Large intestine (tissue), 3 donors: ENCODE measurements at regions not wholly inside any gene's neighbourhood (a gene's known extent, or its start where the extent isn't known, plus 50 kb on each side); places are given as distances from the start of the nearest gene placed in this dataset.
"Not testable (repeated sequence)": the region's sequence is repeated elsewhere in the genome, so short reads cannot be mapped to it uniquely, and the experiment has no call there.

Experiments used
- DNase-seq, 2 donors: peaks; one replicate each; pipeline versions ENCODE4 v3.0.0 to v3.0.0-alpha.2; 2013
- H3K27ac ChIP-seq: one replicate; pipeline ENCODE4 v1.5.1; 2013; ENCODE audit warnings: low read length
- H3K27me3 ChIP-seq: 2 replicates; pipeline ENCODE4 v1.6.1; 2013; ENCODE audit warnings: low read length; ENCODE audit not compliant: control insufficient read depth, insufficient read depth
- H3K36me3 ChIP-seq: 2 replicates; pipeline ENCODE4 v1.6.1; 2013; ENCODE audit warnings: low read length; ENCODE audit not compliant: control insufficient read depth, insufficient read depth
- H3K4me1 ChIP-seq: one replicate; pipeline ENCODE4 v1.6.1; 2013; ENCODE audit warnings: low read length; ENCODE audit not compliant: control insufficient read depth, insufficient read depth
- H3K4me3 ChIP-seq: one replicate; pipeline ENCODE4 v1.5.1; 2013; ENCODE audit warnings: low read length
- H3K9me3 ChIP-seq: one replicate; pipeline ENCODE4 v1.6.1; 2013; ENCODE audit warnings: mild to moderate bottlenecking, low read depth, low read length, moderate library complexity; ENCODE audit not compliant: control insufficient read depth
- WGBS: methylation state at CpG from one replicate; pipeline ENCODE4 v1.1.5; 2013; ENCODE audit warnings: low lambda C conversion rate; ENCODE audit not compliant: insufficient coverage; 5-methylcytosine and 5-hydroxymethylcytosine counted together

DNA sequence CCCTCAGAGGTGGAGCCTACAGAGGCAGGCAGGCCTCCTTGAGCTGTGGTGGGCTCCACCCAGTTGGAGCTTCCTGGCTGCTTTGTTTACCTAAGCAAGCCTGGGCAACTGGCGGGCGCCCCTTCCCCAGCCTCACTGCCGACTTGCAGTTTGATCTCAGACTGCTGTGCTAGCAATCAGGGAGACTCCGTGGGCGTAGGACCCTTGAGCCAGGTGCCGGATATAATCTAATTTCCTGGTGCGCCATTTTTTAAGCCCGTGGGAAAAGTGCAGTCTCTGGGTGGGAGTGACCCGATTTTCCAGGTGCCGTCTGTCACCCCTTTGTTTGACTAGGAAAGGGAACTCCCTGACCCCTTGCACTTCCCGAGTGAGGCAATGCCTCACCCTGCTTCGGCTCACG lies 769.1 kb upstream of the SEMA6A start:
- H3K36me3 ChIP-seq, H3K4me3 ChIP-seq, H3K27ac ChIP-seq, H3K9me3 ChIP-seq, H3K27me3 ChIP-seq, H3K4me1 ChIP-seq, DNase-seq: not testable (repeated sequence)
- no CpG with 5 or more reads among the region's 13 CpGs for WGBS

DNA sequence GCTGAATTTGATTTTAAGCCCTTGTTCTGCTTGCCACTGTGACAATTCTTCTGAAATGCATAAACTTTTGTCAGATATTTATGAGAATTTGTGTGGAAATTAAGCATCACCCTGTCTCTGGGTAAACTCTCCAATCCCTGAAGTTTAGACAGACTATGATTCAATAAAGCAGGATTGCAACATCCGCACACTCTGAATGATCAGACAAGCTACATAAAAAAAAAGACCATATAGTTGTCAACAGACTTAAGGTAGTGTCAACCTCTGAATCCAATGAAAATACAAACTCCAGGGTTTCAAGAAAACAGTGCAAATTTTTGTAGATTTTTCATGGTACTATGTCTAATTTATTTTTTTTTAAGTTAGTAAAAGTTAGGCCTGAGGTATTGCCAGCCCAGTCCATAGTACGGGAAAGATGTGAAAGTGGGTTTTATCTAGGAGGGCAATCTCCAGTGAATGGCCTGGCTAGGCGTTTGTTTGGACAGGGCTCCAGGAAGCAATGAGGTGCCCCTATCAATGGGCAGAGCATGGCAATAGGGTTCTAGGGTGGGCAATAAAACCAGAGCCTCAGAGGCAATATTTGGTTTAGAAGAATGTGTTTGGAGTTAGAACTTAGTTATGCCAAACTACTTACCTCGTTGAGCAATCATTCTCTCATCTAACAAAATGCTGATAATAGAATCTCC lies 762.6 kb upstream of the SEMA6A start:
- Histone ChIP-seq H3K36me3 (no peaks in the 10 kb centered on the region), H3K4me1 (no peaks in the 10 kb centered on the region), H3K9me3 (no peaks in the 10 kb centered on the region), H3K27me3 (no peaks in the 10 kb centered on the region), H3K4me3 (no peak overlapping the region), H3K27ac (no peak overlapping the region)
- DNase-seq, result no peak
- 40% methylated on average over 1 of the region's 4 CpGs for WGBS

DNA sequence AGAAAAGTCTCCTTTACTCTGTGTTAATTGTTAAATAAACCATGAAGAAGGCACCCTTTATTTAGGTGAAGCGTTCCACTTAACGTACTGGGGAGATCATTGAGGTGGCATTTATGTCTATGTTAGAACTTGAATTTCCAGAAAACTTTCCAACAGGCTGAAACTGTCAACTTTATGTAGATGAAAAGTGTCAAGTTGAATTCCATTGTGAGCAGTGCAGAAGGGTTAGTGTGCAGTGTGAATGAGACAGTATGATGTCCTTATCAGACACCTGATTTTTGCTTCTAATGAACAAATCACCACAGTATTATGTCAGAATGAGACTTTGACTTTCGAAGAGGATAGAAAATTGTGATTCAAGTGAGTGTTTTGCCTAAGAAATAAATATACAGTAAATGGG lies 761.6 kb upstream of the SEMA6A start:
- Histone ChIP-seq H3K9me3 (no peaks in the 10 kb centered on the region), H3K27me3 (no peaks in the 10 kb centered on the region), H3K36me3 (no peaks in the 10 kb centered on the region), H3K4me1 (no peaks in the 10 kb centered on the region), H3K27ac (no peak overlapping the region), H3K4me3 (no peak overlapping the region)
- 89% methylated on average over 1 of the region's 3 CpGs for WGBS
- DNase-seq, result no peak

DNA sequence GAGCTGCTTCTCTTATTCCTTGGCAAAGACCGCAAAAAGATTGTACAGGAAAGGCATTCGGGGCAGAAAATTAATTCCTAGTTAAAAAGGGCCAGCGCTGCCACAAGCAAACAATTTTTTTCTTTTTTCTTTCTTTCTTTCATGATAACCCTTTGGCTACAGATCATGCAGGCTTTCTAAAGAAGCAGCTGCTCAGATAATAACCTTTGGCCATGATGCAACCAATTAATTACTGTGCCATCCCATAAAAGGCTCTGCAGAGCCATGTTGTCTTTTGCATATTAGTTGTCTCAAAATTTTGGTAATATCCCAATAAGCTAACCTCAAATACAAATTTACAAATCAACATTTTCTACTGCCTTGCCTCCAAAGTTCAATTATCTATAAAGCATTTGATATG lies 758.4 kb upstream of the SEMA6A start:
- 100% methylated on average over 3 of the region's 3 CpGs for WGBS
- no peak overlapping the region for H3K4me3 ChIP-seq
- H3K4me1 ChIP-seq, result no peaks in the 10 kb centered on the region
- no peak for DNase-seq
- no peak overlapping the region for H3K27ac ChIP-seq
- no peaks in the 10 kb centered on the region for H3K27me3 ChIP-seq
- no peaks in the 10 kb centered on the region for H3K9me3 ChIP-seq
- H3K36me3 ChIP-seq, result no peaks in the 10 kb centered on the region

DNA sequence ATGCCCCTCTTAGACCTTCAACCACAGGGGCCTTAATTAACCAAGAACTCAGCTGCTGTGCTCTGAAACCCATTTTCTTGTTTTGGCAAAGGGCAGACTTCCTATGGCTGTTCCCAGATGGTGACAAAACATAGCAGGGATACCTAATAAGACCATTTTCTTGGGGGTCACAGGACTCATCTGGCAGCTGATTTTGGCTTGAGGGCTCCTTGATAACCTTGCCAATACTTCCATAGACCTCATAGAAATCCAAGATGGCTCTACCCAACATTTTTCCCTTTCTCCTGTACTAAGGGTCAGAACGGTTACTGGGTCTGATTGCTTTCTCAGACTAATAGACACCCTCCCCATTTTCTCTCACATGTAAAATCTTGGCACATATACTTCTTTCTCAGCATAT lies 757.7 kb upstream of the SEMA6A start:
- Histone ChIP-seq H3K9me3 (no peaks in the 10 kb centered on the region), H3K27ac (no peak overlapping the region), H3K4me1 (no peaks in the 10 kb centered on the region), H3K36me3 (no peaks in the 10 kb centered on the region), H3K4me3 (no peak overlapping the region), H3K27me3 (no peaks in the 10 kb centered on the region)
- WGBS, result no CpG with 5 or more reads among the region's 1 CpG
- no peak for DNase-seq

DNA sequence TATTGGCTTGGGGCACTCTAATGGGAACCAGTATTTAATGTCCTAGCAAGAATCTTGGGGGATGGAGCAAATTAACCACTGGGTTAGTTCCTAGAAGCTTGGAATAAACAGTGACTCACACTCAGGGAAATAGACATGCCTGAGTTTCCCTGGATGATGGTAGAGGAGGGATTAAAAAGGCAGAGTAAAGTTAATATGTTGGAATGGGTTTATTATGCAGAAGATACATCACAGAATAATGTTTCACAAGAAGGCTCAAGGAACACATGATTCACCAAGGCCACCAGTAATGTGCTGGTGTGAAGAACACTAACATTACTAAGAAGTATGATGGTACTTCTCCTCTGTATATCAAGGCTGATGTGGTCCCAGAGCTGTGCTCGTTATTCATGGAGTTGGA lies 752.9 kb upstream of the SEMA6A start:
- Histone ChIP-seq H3K4me3 (no peak overlapping the region), H3K4me1 (no peaks in the 10 kb centered on the region), H3K36me3 (no peaks in the 10 kb centered on the region), H3K27me3 (no peaks in the 10 kb centered on the region), H3K27ac (no peak overlapping the region), H3K9me3 (no peaks in the 10 kb centered on the region)
- no peak for DNase-seq
- WGBS, result no CpG with 5 or more reads among the region's 1 CpG

DNA sequence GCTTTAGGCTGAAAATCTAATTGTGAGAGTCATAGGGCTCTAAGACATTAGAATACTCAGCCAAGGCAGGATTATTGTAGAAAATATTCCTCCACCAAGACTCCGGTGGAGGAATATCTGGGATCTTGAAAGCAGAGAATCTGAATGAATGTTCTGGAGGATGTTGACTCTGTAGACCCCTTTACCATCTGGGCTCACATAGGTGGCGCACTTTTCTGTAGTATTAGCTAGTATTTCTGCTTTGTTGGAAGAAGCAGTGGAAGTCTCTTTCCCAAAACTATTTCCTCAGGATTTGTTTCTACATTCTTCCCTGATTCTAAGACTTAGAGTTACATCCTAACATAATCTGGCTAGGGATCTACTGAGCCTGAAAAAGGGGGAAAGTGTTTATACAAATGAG lies 752.4 kb upstream of the SEMA6A start:
- WGBS, result no CpG with 5 or more reads among the region's 2 CpGs
- Histone ChIP-seq H3K36me3 (no peaks in the 10 kb centered on the region), H3K27ac (no peak overlapping the region), H3K9me3 (no peaks in the 10 kb centered on the region), H3K27me3 (no peaks in the 10 kb centered on the region), H3K4me1 (no peaks in the 10 kb centered on the region), H3K4me3 (no peak overlapping the region)
- DNase-seq, result no peak

DNA sequence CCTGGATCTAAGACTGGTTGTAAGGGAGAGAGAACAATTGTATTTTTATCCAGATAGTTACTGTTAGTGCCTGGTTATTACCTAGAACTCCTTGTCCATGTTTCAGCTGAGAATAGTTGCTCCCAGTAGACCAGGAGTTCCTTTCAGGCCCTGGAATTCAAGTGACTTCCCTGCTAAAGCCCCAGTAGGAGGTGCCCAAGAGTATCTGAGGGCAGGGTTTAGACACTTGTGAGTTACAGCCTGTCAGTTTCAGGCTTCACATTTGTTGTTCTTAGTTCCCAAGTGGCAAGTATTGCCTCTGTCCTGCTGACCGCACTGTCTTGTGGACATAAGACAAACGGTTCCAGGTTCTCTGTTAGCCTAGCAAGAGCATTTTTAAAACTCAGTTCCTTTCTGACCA lies 743.9 kb upstream of the SEMA6A start:
- H3K27ac ChIP-seq, result no peak overlapping the region
- no peak overlapping the region for H3K4me3 ChIP-seq
- H3K9me3 ChIP-seq, result no peaks in the 10 kb centered on the region
- no peaks in the 10 kb centered on the region for H3K4me1 ChIP-seq
- no CpG with 5 or more reads among the region's 2 CpGs for WGBS
- no peaks in the 10 kb centered on the region for H3K27me3 ChIP-seq
- DNase-seq, result no peak
- H3K36me3 ChIP-seq, result no peaks in the 10 kb centered on the region

DNA sequence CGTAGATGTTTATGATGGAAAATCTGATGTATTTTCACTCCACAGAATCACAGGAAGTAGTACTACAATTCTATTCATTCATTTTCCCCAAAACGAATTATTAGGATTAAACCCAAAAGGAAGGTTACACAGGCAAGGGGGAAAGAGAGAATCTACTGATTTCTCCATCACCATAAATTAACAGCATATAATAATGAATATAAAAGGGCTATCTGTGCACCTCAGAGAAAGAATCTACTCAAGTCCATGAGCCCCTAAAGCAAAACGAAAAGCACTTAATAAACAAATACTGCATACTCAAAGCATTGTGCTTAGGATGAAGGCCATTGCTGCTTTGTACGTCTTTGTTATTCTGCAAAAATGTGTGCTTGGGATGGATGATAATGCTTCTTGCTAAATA lies 740.5 kb upstream of the SEMA6A start:
- H3K9me3 ChIP-seq, result no peaks in the 10 kb centered on the region
- 86% methylated on average over 1 of the region's 4 CpGs for WGBS
- no peaks in the 10 kb centered on the region for H3K4me1 ChIP-seq
- no peak for DNase-seq
- H3K36me3 ChIP-seq, result no peaks in the 10 kb centered on the region
- H3K27ac ChIP-seq, result no peak overlapping the region
- no peak overlapping the region for H3K4me3 ChIP-seq
- no peaks in the 10 kb centered on the region for H3K27me3 ChIP-seq

DNA sequence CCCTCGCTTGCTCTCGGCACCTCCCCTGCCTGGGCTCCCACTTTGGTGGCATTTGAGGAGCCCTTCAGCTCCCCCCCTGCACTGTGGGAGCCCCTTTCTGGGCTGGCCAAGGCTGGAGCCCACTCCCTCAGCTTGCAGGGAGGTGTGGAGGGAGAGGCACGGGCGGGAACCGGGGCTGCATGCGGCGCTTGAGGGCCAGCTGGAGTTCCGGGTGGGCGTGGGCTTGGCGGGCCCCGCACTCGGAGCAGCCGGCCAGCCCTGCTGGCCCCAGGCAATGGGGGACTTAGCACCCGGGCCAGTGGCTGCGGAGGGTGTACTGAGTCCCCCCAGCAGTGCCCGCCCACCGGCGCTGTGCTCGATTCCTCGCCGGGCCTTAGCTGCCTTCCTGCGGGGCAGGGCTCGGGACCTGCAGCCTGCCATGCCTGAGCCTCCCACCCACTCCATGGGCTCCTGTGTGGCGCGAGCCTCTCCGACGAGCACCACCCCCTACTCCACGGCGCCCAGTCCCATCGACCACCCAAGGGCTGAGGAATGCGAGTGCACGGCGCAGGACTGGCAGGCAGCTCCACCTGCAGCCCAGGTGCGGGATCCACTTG lies 730.0 kb upstream of the SEMA6A start:
- H3K4me1 ChIP-seq, H3K36me3 ChIP-seq, H3K27me3 ChIP-seq, H3K9me3 ChIP-seq, H3K4me3 ChIP-seq, H3K27ac ChIP-seq, DNase-seq: not testable (repeated sequence)
- WGBS, result no CpG with 5 or more reads among the region's 34 CpGs

DNA sequence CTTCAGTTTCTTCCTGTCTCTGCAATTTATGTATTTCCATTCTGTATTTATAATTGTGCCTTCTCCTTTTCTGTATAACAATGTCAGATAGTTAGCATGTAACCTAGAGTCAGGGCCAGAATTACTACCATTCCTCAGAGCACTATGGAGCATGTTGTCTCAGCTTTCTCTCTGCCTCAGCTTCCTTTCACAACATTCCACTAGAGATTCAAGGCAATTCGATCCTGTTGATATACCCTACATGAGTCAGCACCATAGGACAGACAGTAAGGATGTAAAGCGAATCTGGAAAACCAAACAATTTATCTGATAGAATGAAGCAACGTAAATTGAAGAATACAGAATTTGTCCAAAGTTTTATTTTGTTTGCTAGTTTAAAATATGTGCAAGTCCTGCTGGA lies 728.3 kb upstream of the SEMA6A start:
- 83% methylated on average over 1 of the region's 3 CpGs for WGBS
- H3K27me3 ChIP-seq, result no peaks in the 10 kb centered on the region
- H3K9me3 ChIP-seq, result no peaks in the 10 kb centered on the region
- H3K27ac ChIP-seq, result no peak overlapping the region
- no peaks in the 10 kb centered on the region for H3K4me1 ChIP-seq
- no peak for DNase-seq
- no peak overlapping the region for H3K4me3 ChIP-seq
- no peaks in the 10 kb centered on the region for H3K36me3 ChIP-seq
